ENCODE measurements at regions not wholly inside any gene's neighbourhood (a gene's known extent, or its start where the extent isn't known, plus 50 kb on each side); places are given as distances from the start of the nearest gene placed in this dataset.
"Not testable (repeated sequence)": the region's sequence is repeated elsewhere in the genome, so short reads cannot be mapped to it uniquely, and the experiment has no call there.

- in situ Hi-C loops (cut with MboI; ENCODE audit: low pct_unique_long_range_greater_than_20kb, low sequenced_read_pairs), result no loop called here
- DNase-seq, result no peak
These were observed 427.1 kb upstream of the ESRRG start for GRCh38 chr1:217150366-217150765.

DNA sequence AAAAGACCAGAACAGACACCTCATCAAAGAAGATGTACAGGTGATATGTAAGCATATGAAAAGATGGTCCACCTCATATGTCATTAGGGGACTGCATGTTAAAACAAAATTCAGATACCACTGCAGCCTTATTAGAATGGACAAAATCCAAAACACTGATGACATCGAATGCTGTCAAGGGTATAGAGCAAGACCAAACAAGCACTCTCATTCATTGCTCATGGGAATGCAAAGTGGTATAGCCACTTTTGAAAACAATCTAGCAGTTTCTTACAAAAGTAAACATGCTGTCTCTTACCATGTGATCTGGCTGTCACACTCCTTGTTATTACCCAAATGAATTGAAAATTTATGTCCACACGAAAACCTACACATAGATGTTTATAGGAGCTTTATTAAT, 426.6 kb upstream of the ESRRG start:
- no peak for DNase-seq
- in situ Hi-C loops (cut with MboI; ENCODE audit: low pct_unique_long_range_greater_than_20kb, low sequenced_read_pairs), result no loop called here

GRCh38 chr1:217141711-217142110, 418.5 kb upstream of the ESRRG start:
- DNase-seq, result no peak
- in situ Hi-C loops (cut with MboI; ENCODE audit: low pct_unique_long_range_greater_than_20kb, low sequenced_read_pairs), result no loop called here

- in situ Hi-C loops (cut with MboI; ENCODE audit: low pct_unique_long_range_greater_than_20kb, low sequenced_read_pairs), result no loop called here
- DNase-seq, result no peak
These were observed 417.0 kb upstream of the ESRRG start for GRCh38 chr1:217140041-217140901.

DNA sequence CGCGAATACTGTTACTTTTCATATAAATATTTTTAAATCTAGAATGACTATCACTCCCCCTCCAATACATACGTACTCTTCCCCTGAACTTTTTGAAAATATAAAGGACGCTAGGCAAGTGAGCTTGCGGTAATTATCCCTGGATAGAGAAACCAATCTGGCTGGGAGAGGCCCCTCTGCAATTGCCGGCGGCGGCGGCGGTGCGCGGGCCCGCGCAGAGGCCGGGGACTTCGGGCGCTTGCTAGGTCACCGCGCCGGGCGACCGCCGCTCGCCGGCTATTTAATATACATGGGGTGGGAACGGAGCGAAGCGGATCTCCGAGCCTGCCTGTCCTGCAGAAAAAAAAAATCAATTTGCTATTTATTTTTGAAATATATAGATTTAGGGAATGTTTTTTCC, 416.3 kb upstream of the ESRRG start:
- in situ Hi-C loops (cut with MboI; ENCODE audit: low pct_unique_long_range_greater_than_20kb, low sequenced_read_pairs), result no loop called here
- no peak for DNase-seq

DNA sequence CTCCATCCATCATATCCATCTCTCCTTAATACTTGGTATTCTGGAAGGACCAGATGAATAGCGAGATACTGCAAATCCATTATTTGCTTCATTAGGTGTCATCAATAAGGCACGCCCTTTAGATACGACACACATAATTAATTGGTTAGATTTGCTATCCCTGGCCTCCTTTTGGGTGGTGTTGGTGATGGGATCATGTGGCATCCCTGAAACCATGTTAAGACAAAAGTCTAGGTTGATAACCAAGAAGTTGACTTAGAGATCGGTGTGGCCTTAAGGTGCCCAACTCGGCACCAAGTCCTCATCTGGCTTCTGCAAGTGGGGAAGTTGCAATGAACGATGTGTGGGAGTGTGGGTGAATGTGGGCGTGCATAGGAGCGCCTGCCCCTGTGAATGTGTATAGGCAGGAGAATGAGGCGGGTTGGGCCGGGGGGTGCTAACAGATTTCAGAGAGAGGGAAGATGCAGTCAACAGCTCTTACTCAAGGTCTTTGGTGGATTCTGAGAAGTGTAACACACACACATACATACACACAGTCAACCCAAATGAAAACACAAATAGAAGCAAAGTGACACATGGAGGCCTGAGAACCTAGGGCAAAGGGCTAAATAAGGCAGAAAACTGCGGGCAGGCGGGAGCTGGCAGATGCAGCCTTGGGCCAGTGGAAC, 415.7 kb upstream of the ESRRG start:
- in situ Hi-C loops (cut with MboI; ENCODE audit: low pct_unique_long_range_greater_than_20kb, low sequenced_read_pairs), result no loop called here
- no peak for DNase-seq

- in situ Hi-C loops (cut with MboI; ENCODE audit: low pct_unique_long_range_greater_than_20kb, low sequenced_read_pairs), result no loop called here
- DNase-seq, result no peak
These were observed 415.0 kb upstream of the ESRRG start for GRCh38 chr1:217138173-217138765.

- DNase-seq, result no peak
- in situ Hi-C loops (cut with MboI; ENCODE audit: low pct_unique_long_range_greater_than_20kb, low sequenced_read_pairs), result no loop called here
These were observed 414.1 kb upstream of the ESRRG start for GRCh38 chr1:217137210-217137881.

DNA sequence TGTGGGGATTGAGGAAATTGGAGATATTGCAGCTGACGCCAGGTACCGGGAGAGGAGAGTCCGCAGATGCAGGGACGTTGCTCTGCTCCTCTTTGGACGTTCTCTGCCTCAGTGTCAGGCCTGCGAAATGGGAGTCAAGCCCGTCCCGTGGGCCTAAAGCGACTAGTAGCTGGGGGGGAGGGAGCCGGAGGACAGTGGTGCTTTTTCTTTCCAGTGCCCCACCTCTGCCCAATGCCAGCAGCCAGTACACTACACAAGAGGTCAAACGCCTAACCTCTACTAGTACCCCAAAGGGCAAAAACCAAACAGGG, 413.6 kb upstream of the ESRRG start:
- DNase-seq, result no peak
- in situ Hi-C loops (cut with MboI; ENCODE audit: low pct_unique_long_range_greater_than_20kb, low sequenced_read_pairs), result no loop called here

GRCh38 chr1:217135987-217136894, 413.0 kb upstream of the ESRRG start:
- DNase-seq, result no peak
- in situ Hi-C loops (cut with MboI; ENCODE audit: low pct_unique_long_range_greater_than_20kb, low sequenced_read_pairs), result no loop called here

DNA sequence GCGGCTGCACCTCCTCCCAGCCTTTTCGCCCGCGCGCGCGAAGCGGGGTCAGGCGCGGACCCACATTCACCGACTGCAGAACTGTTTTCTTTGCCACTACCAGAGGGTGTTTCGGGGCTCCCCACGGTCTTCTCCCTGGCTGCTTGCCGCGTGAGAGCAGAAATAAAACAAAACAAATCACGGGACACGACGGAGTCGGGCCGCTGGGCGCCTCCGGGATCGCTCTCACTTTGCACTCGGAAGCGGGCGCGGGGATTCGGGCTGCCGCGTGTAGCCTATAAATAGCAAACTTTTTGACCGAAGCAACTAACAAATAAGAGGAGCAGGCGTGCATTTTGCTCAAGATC, 412.3 kb upstream of the ESRRG start:
- no peak for DNase-seq
- in situ Hi-C loops (cut with MboI; ENCODE audit: low pct_unique_long_range_greater_than_20kb, low sequenced_read_pairs), result no loop called here

GRCh38 chr1:217134857-217135568, 411.8 kb upstream of the ESRRG start:
- DNase-seq, result no peak
- in situ Hi-C loops (cut with MboI; ENCODE audit: low pct_unique_long_range_greater_than_20kb, low sequenced_read_pairs), result no loop called here

- DNase-seq, result no peak
- in situ Hi-C loops (cut with MboI; ENCODE audit: low pct_unique_long_range_greater_than_20kb, low sequenced_read_pairs), result no loop called here
These were observed 411.0 kb upstream of the ESRRG start for GRCh38 chr1:217133958-217134856.

GRCh38 chr1:217133092-217133491, 409.9 kb upstream of the ESRRG start:
- in situ Hi-C loops (cut with MboI; ENCODE audit: low pct_unique_long_range_greater_than_20kb, low sequenced_read_pairs), result no loop called here
- no peak for DNase-seq

DNA sequence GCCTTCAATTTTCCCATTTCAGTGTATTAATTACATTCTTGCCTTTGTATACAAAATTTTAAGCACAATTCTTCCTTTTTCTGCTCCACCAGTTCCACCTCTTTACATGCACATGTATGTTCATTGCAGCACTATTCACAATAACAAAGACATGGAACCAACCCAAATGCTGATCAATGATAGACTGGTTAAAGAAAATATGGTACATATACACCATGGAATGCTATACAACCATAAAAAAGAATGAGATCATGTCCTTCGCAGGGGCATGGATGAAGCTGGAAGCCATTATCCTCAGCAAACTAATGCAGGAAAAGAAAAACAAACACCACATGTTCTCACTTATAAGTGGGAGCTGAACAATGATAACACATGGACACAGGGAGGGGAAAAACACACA, 400.1 kb upstream of the ESRRG start:
- in situ Hi-C loops (cut with MboI; ENCODE audit: low pct_unique_long_range_greater_than_20kb, low sequenced_read_pairs); DNase-seq: not testable (repeated sequence)

DNA sequence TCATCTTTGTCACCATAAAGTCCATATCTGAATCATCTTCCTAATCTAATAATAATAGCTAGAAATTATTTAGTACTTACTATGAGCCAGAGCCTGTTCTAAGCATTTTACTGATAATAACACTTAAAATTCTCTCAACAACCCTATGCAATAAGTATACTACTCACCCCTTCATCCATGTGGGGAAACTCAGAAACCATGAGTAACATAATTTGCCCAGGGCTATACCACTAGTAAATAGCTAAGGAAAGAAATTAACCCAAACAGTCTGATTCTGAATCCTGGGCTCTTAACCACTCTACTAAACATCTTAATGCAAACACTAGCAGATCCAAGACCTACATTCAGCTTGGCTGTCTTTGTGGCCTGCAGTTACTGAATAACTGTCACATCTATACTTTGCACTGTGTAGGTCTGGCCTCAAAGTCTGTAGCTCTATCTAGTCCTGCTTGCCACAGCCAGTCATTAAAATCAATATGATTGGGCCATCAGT, 394.8 kb upstream of the ESRRG start:
- in situ Hi-C loops (cut with MboI; ENCODE audit: low pct_unique_long_range_greater_than_20kb, low sequenced_read_pairs), result no loop called here
- no peak for DNase-seq

Data from KBM-7 (cell line).